TTC549 (cell line): ENCODE measurements at regions not wholly inside any gene's neighbourhood (a gene's known extent, or its start where the extent isn't known, plus 50 kb on each side); places are given as distances from the start of the nearest gene placed in this dataset.
"Not testable (repeated sequence)": the region's sequence is repeated elsewhere in the genome, so short reads cannot be mapped to it uniquely, and the experiment has no call there.

Source experiments
- FAIRE-seq: peaks from 2 replicates; lab custom pipeline; 2012; peaks lifted over from hg19 to GRCh38; lab: Jason Lieb, UNC

DNA sequence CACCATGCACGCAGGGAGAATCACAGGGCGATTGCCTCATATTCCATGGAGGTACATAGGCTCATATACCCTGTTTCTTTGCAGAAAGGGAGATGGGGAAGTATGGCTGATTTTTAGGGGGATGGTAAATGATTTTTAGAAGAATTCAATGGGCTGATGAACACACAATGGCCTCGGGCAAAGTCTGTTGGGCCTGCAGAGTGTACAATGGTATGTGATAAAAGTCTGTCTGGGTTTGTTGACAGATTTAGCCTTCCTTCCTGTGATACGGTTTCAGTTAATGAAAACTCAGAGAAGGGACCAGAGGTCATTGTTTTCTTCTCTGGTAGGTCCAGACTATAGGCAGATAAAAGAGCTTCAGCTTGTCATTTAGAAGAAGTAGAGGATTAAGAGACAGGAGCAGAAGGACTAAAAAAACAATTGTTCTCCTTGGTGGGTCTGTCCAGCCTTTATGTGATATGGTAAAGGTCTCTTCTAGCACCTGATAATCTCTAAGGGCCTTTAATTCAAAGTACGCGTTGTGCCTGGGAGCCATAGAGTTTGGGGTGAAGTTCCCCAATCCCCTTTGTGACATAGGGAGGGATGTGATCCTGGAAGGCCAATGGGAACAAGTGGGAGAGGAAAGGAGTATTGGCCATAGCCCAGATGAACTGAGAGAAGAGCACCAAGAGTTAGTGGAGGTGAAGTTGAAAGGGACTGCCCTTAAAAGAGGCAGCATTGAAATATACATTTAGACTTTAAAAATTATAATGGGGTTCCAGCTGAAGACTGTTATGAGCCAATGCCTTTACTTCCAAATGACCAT lies 107.5 kb upstream of the SERPINE2 start:
- FAIRE-seq = no peak

DNA sequence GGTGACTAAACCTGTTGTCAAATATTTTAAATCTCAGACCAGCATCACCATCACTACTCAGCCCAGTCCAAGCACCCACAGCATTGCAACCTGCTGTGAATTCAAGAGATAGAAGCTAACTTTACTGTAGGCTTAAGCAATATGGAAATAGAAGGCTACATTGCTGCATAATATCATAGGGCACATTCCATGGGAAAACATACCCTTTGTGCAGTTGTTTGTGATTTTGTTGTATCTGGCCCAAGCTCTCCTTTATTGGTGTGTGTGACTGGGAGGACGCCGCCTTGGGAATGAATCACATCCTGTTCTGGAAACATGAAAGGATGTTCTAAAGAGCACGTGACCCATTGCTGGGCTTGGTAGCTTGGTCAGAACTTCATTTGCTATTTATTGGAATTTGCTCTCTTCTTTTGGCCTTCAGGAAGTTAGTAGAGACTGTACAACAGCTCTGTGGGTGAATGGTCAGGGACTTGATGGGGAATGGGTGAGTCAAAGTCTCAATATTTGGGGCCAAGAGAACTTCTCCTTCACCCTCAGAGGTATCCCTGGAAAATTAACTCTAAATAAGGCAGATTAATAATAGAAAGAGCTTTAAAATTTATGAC lies 106.8 kb upstream of the SERPINE2 start:
- no peak for FAIRE-seq

DNA sequence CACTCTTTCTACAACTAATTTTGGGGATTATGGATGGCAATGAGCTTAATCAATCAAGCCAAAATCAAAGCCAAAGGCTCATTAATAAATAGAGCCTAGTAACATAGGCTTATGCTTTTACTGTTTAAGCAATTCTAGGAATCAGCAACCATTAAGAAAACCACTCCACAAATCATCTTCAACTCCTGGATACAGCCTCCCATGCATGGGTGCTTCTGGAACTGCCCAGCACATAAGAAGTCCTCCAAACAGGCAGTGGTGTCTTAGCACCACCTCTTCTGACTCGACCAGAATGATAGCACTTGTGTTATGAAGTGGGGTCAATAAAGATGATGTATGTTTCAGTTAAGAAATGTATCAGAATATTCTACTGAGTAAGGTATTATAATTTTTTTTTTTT lies 104.4 kb upstream of the SERPINE2 start:
- no peak for FAIRE-seq

DNA sequence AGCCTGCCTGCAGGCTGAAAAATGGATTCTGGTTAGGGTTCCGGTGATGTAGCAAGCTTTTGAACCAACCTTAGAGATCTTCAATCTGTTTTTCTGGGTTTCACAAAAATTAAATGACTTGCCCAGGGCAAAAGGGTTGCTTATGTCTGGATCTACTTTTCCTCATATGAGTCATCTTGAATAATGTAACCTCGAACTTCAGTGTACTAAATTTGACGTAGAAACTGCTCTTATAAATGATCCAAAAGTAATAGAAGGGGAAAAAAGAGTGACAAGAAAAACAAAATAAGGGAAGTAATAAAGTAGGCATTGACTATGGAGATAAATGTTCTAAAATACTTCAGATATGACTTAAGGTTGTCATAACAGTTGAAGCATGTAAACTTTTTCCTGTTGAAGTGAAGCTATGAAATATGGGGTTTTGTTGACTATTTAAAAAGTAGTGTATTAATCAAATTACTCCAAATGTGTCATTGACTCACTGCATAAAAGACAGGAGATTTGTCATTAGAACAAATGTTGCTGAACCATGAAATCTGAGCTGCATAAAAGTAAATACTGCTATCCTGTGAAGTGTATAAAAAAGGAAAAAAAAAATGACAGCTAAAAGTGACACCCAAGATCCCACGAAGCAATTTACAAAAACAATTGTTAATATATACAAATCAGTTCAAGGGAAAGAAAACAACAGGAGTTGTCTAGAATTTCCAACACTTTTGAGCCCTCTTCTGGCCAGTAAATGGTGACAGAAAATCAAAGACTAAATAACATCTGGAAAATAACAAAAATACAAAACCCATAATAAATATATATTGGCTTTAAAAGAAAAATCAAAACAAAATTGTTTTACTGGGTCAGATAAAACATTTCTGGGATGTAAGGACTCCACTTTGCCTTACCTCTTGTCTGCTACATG lies 103.6 kb upstream of the SERPINE2 start:
- FAIRE-seq = no peak

DNA sequence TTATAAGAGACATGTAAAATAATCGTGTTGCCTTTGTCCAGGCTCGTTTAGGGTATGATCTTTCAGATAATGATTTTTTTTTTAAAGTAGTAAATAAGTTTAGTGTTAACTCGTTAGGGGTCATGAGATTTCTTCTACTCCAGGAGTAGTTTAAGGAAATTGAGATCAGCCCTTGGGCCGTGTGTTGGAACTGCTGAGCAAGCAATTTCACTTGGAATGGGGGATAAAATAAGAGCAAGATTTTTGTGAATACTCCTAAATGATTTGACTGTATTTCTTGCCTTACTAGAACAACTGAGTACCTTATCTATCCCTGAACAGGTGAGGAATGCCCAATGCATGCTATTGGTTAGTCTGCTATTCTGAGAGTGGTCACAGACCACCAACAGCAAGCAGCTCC lies 102.2 kb upstream of the SERPINE2 start:
- no peak for FAIRE-seq

DNA sequence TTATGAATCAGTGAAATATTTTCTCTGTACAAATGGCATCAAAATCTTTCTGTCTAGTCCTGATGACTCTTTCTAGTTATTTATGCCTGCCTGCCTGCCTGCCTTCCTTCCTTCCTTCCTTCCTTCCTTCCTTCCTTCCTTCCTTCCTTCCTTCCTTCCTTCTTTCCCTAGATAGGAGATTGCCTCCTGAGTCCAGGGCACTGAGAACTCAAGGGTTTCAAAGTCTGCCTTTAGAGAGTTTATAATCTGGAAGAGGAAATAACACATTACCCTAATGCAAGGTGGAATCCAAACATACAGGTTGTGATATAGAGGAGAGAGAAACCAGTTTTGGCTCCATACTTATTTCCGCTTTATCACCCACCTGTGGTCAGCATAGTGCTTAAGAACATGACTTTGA lies 98.1 kb upstream of the SERPINE2 start:
- no peak for FAIRE-seq

DNA sequence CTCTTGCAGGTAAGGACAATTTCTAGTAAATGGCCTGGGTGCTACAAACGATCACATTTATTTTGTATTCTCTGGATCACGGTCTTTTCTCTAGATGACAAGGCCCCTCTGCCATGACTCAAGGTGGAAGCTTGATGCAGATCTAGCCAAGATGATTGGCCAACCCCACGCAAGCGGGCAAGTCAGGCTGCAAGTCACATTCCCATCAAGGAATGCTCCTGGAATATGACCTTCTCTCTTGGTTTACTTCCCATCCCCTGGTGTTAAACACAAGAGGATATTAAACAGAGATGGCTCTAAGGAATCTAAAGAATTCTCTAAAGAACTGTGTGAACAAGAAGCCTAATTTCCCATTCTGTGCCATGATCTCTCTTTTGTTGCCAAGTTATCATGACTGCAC lies 97.3 kb upstream of the SERPINE2 start:
- FAIRE-seq = no peak

DNA sequence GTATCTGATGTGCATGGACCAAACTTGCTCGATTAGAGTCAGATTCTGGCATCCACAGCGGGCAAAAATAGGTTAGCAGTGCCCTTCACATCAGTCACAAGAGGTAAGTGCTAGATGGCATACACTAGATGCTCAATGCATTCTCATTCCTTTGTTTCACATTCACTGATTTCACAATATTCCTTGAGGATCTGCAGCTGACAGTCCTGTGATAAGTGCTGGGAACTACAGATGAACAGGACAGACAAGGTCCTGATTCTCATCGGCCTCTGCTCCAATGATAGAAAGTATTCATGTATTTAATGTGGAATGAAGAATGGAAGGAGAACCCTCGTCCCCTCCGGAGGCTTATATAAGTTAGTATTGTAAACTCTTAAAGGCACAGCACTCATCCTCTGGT lies 96.8 kb upstream of the SERPINE2 start:
- FAIRE-seq = no peak

DNA sequence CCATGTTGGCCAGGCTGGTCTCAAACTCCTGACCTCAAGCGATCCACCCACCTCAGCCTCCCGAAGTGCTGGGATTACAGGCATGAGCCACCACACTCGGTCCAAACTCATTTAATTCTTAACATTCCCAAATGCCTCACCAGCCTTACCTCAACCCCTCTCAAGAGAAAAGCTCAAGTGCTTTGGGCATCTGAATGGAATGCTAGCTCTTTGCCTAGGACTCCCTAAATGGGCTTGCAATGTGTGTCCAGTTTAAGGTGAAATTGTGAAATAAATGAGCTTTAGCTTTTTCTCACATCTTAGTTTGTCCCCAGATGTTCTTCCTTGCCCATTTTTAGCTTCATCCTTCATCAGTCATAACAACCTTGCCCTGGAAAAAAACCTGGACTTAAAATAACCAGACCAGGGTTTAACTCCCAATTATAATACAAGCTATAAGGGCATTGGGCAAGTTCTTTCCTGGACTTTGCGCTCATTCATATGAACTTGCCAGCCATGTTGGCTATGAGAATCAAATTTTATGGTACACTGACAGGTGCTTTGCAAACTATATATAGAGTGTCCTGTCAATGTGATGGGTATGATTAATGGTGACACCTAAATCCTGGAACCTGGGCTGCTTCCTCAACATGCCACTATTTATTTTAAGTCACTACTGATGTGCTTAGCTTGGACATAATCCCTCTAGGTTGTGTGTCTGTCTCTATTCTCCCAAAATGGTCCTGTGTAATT lies 95.1 kb upstream of the SERPINE2 start:
- no peak for FAIRE-seq

DNA sequence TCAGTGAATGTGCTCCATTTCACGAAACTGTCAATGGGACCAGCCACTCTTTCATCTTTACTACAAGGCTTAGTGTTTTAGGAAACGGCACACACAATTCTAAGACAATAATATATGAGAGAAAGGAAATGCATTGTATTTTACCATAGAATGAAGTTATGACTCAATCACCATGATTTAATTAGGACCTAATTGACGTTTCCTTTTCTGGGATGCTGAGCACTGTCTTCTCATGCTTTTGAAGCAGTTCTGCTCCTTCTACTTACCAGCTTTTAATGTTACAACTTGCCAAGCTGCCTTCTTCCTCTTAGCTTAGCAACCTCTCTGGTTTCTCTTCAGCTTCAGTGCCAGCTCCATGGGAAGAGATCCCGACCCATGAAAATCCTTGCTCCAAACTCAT lies 94.3 kb upstream of the SERPINE2 start:
- no peak for FAIRE-seq

DNA sequence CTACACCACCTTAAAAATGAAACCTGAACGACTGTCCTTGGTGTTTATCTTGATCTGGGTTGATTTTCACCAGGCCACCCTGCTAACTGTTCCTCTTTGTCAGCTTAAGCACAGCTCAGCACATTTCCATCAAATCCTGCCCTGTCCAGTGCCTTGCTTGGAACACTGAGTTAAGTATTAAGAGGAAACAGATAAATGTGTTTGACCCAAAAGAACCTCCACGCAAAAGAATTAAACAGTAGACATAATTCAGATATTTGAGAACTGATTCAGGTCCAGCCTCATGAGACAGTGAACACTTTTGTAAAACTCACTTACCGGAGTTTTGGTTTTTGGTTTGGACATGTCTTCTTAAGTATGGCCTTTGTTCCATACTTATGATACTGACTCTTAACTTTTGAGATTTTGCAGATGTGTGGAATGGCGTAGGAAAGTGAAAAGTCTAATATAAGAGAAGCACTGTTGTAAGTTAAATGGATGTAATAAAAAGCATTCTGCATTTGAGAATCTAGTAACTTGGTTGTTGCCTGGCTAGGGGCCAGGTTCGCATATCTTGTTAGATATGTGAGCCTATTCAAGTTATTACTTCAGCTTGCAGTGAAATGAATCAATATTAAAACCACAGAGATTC lies 88.9 kb upstream of the SERPINE2 start:
- no peak for FAIRE-seq

DNA sequence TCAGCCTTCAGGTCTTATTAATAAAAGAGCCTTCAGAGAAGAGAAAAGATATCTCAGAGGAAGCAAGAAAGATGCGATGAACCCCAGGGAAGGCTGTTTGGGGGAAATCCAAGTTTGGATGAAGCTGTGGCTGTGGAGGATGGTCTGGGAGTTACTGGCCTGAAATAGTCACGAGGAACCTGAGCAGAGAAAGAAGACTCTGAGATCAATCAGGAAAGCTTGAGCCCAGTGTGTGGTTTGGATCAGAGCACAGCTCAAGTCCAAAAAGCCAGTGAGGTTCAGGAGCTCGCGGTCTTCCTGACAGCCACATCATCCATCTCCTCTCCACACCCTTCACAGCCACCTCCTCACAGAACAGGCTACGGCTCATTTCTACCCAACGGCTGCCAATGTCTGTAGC lies 87.4 kb upstream of the SERPINE2 start:
- no peak for FAIRE-seq

DNA sequence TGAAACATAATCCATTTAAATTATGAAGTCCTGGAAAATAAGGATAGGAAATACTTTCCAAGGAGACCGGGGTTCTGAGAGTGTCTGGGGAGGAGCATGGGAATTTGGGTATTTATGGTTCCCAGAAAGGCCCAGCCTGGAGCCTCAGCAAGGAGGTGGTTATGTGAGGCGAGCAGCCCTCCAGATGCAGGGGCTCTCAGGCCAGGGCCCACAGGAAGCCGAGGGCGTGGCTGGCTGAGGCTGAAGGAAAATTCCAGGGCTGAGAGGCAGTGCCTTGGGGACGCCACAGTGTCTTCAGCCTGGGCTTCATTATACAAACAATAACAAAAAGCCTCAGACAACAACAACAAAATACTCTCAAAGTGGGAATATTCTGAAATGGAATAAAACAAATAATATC lies 86.9 kb upstream of the SERPINE2 start:
- no peak for FAIRE-seq

DNA sequence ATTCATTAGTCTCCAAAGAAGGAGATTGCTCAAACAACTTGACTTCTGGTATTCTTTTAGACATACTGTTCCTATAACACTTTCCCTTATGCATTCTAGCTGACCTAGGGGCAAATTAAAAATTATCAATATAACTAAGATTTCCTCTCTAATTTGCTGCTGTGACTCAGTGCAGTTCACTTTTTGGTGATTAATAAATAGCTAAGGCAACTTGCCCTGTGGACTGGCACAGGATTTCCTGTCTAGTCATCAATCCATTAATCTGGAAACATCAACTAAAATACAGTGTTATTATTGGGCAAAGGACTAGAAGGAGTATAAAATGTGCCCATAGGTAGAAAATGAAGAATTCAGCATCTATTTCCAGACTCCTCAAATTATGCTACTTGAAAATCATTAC lies 83.5 kb upstream of the SERPINE2 start:
- FAIRE-seq = no peak

DNA sequence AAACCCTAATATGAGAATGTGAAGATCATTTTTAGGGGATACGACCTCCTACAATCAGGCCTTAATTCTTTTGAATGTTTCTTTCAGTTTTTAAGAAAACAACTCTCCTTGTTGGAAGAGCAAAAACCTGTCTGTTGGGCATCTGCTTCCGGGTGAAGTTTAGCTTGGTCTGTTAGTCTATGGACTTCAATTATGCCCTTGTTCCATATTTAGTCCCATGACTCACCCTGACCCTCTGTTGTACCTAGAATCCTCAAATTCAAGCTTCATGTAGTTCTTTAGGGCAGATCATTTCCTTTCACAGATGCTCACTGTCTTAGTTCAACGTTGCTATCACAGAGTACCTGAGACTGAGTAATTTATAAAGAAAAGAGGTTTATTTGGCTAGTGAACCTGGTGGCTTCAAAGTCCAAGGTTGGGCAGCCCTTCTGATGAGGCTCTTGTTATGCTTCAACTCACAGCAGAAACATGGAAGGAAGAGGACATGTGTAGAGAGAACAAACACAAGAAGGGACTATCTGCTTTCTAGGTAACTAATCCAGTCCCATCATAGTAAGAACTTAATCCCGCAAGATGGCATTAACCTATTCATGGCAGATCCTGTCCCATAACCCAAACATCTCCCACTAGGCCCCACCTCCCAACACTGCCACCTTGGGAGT lies 82.5 kb upstream of the SERPINE2 start:
- FAIRE-seq = no peak

DNA sequence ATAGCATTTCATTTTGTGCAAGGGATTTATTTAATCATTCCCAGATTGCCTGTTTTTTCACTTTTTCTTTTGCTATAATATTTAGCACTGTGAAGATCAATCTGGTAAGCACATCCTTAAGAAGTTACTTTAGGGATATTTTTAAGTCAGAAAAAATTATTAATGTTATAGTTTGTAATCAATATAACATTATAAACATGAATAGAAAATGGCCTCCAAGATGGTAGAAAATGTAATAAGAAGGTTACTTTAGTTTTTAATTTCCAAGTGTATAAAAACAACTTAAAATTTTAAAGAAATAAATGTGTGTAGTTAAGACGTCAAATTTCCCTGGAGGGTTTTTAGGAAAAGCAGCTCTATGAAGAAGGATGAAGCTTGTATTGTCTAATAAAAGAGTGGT lies 81.9 kb upstream of the SERPINE2 start:
- FAIRE-seq = peak; percentile 19

DNA sequence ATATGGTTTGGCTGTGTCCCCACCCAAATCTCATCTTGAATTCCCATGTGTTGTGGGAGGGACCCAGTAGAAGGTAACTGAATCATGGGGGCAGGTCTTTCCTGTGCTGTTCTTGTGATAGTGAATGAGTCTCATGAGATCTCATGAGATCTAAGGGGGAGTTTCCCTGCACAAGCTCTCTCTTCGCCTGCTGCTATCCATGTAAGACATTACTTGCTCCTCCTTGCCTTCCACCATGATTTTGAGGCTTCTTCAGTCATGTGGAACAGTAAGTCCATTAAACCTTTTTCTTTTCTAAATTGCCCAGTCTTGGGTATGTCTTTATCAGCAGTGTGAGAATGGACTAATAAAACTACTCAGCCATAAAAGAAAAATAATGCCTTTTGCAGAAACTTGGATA lies 80.8 kb upstream of the SERPINE2 start:
- not testable (repeated sequence) for FAIRE-seq

DNA sequence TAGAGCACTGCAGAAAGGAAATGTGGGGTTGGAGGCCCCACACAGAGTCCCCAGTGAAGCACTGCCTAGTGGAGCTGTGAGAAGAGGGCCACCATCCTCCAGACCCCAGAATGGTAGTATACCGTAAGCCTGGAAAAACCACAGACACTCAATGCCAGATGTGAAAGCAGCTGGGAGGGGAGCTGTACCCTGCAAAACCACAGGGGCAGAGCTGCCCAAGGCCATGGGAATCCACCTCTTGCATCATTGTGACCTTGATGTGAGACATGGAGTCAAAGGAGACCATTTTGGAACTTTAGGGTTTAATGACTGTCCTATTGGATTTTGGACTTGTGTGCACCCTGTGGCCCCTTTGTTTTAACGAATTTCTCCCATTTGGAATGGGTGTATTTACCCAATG lies 75.3 kb upstream of the SERPINE2 start:
- FAIRE-seq = no peak

DNA sequence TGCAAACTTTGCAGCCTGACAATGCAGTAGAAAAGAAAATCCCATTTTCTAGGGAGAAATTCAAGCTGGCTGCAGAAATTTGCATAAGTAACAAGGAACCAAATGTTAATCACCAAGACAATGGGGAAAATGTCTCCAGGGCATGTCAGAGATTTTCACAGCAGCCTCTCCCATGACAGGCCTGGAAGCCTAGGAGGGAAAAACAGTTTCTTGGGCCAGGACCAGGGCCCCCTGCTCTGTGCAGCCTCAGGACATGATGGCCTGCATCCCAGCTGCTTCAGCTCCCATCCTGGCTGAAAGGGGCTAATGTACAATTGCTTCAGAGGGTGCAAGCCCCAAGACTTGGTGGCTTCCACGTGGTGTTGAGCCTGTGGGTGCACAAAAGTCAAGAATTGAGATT lies 74.8 kb upstream of the SERPINE2 start:
- not testable (repeated sequence) for FAIRE-seq

DNA sequence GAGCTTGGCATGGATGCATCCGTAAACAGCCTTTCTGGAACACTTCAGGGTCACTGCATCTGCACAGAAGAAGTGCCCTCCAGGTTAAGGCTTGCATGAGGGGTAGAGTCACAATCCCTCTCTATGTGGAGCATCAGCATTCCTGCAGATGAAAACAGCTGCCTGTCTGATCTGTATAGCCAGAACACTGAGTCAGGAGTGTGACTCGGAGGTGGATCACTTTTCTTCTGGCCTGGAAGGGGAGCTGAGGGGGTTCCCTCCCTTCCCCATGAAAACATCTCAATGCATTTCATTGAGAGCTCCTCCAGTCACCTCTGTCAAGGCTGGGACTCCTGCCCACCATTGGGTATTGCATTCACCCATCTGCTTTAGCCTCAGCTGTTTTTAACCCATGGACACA lies 72.5 kb upstream of the SERPINE2 start:
- no peak for FAIRE-seq

DNA sequence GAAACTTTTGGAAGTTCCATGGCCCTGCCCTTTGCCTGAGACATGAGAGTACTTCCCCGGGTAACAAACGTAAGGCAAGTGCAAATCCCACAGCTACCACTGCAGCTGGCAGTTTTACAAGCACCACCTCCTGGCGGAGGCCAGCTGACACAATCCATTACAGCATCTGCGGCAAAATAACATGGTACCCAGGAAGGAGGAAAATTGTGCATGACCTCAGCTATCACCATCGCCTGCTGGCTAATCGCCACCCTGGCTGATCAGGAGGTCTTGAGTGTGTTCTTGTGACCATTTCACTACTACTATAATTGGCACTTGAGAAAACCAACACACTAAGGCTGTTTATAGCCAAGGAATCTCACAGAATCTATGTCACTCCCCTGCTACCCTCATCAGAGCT lies 71.7 kb upstream of the SERPINE2 start:
- FAIRE-seq = no peak
